Esophagus squamous epithelium (tissue), 5 donors: ENCODE measurements at regions not wholly inside any gene's neighbourhood (a gene's known extent, or its start where the extent isn't known, plus 50 kb on each side); places are given as distances from the start of the nearest gene placed in this dataset.

ENCODE experiments used
- DNase-seq: peaks from one replicate; lab custom pipeline; 2025; lab: John Stamatoyannopoulos, UW
- H3K27ac ChIP-seq, 4 donors: fragments of 200-600 bp; sonication (generic); one replicate each; pipeline ENCODE4 v1.5.1; 2016 to 2019; ENCODE audit warnings: mild to moderate bottlenecking in 1 of 4
- H3K27me3 ChIP-seq, 4 donors: fragments of 200-600 bp; sonication (generic); 1 replicate in 3 of 4; 2 replicates in 1 of 4; pipeline versions ENCODE4 v1.5.1 to v1.6.0; 2017 to 2021; ENCODE audit warnings: antibody characterized with exemption in 1 of 4
- H3K36me3 ChIP-seq, 3 donors: fragments of 200-600 bp; sonication (generic); one replicate each; pipeline ENCODE4 v1.5.1; 2016 to 2019
- H3K4me1 ChIP-seq, 3 donors: fragments of 200-600 bp; sonication (generic); one replicate each; pipeline ENCODE4 v1.5.1; 2017 to 2019
- H3K4me3 ChIP-seq, 4 donors: fragments of 200-600 bp; sonication (generic); 1 replicate in 3 of 4; 2 replicates in 1 of 4; pipeline ENCODE4 v1.5.1; 2016 to 2019; ENCODE audit warnings: mild to moderate bottlenecking in 2 of 4, moderate library complexity in 1 of 4
- H3K9me3 ChIP-seq, 3 donors: fragments of 200-600 bp; sonication (generic); one replicate each; pipeline ENCODE4 v1.5.1; 2016 to 2019
- CTCF ChIP-seq, 6 experiments: fragments of 450-650 bp in 4 of 6; fragments of 200-600 bp in 2 of 6; sonication (generic) in 2 of 6; IDR thresholded peaks; one replicate each; pipeline ENCODE4 v1.5.1; 2016 to 2019; ENCODE audit warnings: antibody characterized with exemption in 6 of 6, mild to moderate bottlenecking in 4 of 6, moderate library complexity in 4 of 6
- POLR2A ChIP-seq, 4 donors: fragments of 450-650 bp; IDR thresholded peaks; one replicate each; pipeline ENCODE4 v1.6.1; 2017; ENCODE audit warnings: antibody characterized with exemption in 4 of 4, mild to moderate bottlenecking in 4 of 4, moderate library complexity in 3 of 4
- WGBS, 2 donors: methylation state at CpG; one replicate each; pipeline ENCODE4 v1.1.5; 2018; 5-methylcytosine and 5-hydroxymethylcytosine counted together
- intact Hi-C: fragments of 100-400 bp; cut with DNase I; formaldehyde crosslinking; loops from one replicate; pipeline ENCODE4 v1.15.0; 2022
- donor health status: DM: yes; HTN: yes; CAD: no.

DNA sequence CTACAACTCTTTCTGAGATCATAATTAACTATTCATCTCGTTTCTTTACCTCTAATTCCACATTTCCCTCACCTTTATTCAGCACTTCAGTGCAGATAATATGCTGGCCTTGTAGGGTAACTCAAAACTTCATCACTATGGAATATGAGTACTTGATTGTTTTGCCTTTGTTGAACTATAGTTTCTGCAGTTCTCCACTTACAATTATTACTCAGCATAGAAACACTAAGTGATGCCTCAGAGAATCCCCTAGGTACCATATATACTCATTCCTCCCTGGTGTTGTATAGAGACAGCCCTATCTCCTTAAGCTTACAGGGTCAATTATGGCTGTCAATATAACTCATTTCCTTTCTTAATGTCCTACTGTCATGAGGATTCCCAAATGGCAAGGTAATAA lies 380.6 kb upstream of the RBMS3 start:
- H3K4me3 ChIP-seq: no peak overlapping the region
- no peaks in the 10 kb centered on the region for H3K27me3 ChIP-seq
- DNase-seq: no peak
- TF ChIP-seq POLR2A (IDR thresholded peaks at IDR 0.05) (no peak), CTCF (IDR thresholded peaks at IDR 0.05) (no peak)
- H3K27ac ChIP-seq: no peak overlapping the region
- H3K4me1 ChIP-seq: peaks cover 0 to 8% (median 8%) of the 10 kb centered on the region in 3 donors
- 26 to 55% methylated on average over 1 of the region's 1 CpG for WGBS, 2 donors
- intact Hi-C loops: no loop called here
- H3K9me3 ChIP-seq: peaks cover 0 to 5% (median 0%) of the 10 kb centered on the region in 3 donors
- no peaks in the 10 kb centered on the region for H3K36me3 ChIP-seq

DNA sequence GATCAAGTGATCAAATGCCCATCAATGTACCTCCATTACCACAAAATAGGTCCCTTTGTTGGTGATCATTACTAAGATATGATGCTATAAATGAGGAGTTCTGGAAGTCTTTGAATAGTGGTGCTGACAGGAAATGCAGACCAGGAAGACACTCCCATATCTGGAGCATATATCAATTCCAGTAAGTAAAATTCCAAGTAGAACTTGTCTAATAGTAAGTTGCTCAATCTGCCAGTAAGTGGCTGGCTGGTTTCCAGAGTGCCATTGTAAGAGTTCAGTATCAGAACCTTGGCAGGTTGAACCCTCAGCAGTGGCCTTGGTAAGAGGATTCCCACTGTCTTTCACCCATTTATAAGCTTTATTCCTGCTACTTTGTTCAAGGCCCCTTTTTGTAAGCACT lies 379.9 kb upstream of the RBMS3 start:
- no peak overlapping the region for H3K27ac ChIP-seq
- H3K36me3 ChIP-seq: no peaks in the 10 kb centered on the region
- intact Hi-C loops: no loop called here
- H3K27me3 ChIP-seq: no peaks in the 10 kb centered on the region
- no peak overlapping the region for H3K4me3 ChIP-seq
- TF ChIP-seq CTCF (IDR thresholded peaks at IDR 0.05) (no peak), POLR2A (IDR thresholded peaks at IDR 0.05) (no peak)
- no peak for DNase-seq
- peaks cover 0 to 5% (median 0%) of the 10 kb centered on the region in 3 donors for H3K9me3 ChIP-seq
- peaks cover 0 to 8% (median 8%) of the 10 kb centered on the region in 3 donors for H3K4me1 ChIP-seq

- TF ChIP-seq POLR2A (IDR thresholded peaks at IDR 0.05) (no peak), CTCF (IDR thresholded peaks at IDR 0.05) (no peak)
- no peak overlapping the region for H3K27ac ChIP-seq
- WGBS, 2 donors: 100% methylated on average over 2 of the region's 30 CpGs; no CpG with 5 or more reads in 1 of the 2 donors
These were observed 377.7 kb upstream of the RBMS3 start for GRCh38 chr3:28903171-28903601.

GRCh38 chr3:28905798-28906197 lies 375.1 kb upstream of the RBMS3 start:
- H3K4me3 ChIP-seq: no peak overlapping the region
- intact Hi-C loops: no loop called here
- no peaks in the 10 kb centered on the region for H3K27me3 ChIP-seq
- no peaks in the 10 kb centered on the region for H3K36me3 ChIP-seq
- DNase-seq: no peak
- no peak for TF ChIP-seq POLR2A (IDR thresholded peaks at IDR 0.05)
- H3K27ac ChIP-seq: no peak overlapping the region
- peaks cover 0 to 5% (median 0%) of the 10 kb centered on the region in 3 donors for H3K9me3 ChIP-seq
- WGBS, 2 donors: 55 to 60% methylated on average over 3 of the region's 3 CpGs
- peaks cover 0 to 6% (median 5%) of the 10 kb centered on the region in 3 donors for H3K4me1 ChIP-seq

More at GRCh38 chr3:28903171-28903601, 377.7 kb upstream of the RBMS3 start:
- intact Hi-C loops: no loop called here
- Histone ChIP-seq H3K27me3 (no peaks in the 10 kb centered on the region), H3K4me1 (peaks cover 0 to 8% (median 8%) of the 10 kb centered on the region in 3 donors), H3K4me3 (no peak overlapping the region), H3K36me3 (no peaks in the 10 kb centered on the region), H3K9me3 (peaks cover 0 to 5% (median 0%) of the 10 kb centered on the region in 3 donors)
- no peak for DNase-seq

DNA sequence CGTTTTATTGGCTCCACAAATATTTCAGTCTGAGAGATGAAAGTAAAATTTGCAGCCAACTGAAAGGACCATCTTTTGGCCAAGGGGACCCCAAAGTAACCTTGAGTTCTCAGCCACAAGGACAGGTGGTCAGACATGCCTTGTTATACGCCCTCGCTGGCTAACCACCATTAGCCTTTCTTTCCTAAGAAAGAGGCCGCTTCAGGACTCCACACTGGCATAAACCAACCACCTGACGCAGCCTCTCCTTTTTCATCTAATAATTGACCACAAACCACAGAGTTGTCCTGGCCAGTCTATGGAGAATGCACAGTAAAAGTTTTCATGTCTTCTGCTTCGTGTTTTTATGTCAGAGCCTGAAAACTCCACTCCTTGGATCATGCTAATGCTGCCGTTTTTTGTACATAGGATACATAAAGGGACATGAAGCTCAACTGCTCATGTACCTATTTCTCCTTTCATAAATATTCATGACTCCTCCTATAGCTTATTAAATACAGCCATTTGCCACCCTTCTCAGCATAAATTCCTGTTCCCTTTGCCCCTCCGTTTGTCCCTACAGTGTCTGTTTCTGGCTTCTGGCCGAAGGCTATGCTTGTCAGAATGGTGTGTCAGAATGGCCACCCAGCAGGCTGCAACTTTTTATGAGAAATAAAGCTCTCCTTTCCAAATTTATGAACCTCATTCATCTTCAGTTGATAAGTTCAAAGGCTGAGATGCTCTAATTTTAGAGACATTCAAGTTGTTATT lies 374.1 kb upstream of the RBMS3 start:
- 72 to 80% methylated on average over 9 of the region's 9 CpGs for WGBS, 2 donors
- Histone ChIP-seq H3K36me3 (no peaks in the 10 kb centered on the region), H3K4me1 (no peaks in the 10 kb centered on the region), H3K9me3 (peaks cover 0 to 5% (median 0%) of the 10 kb centered on the region in 3 donors), H3K4me3 (no peak overlapping the region), H3K27me3 (no peaks in the 10 kb centered on the region), H3K27ac (no peak overlapping the region)
- intact Hi-C loops: no loop called here
- DNase-seq: no peak
- no peak for TF ChIP-seq CTCF (IDR thresholded peaks at IDR 0.05)
- no peak for TF ChIP-seq POLR2A (IDR thresholded peaks at IDR 0.05)
